ENCODE measurements at regions not wholly inside any gene's neighbourhood (a gene's known extent, or its start where the extent isn't known, plus 50 kb on each side); places are given as distances from the start of the nearest gene placed in this dataset.

- WGBS: 53% methylated on average over 4 of the region's 4 CpGs
- H3K9me3 ChIP-seq (ENCODE audit: control insufficient read depth in 2 of 2, insufficient read depth in 1 of 2, low read length in 1 of 2): no peaks in the 10 kb centered on the region
- no peaks in the 10 kb centered on the region for H3K36me3 ChIP-seq (ENCODE audit: control insufficient read depth in 2 of 2, insufficient read depth in 2 of 2, low read length in 1 of 2)
- no peak overlapping the region for H3K27ac ChIP-seq (ENCODE audit: low read depth in 1 of 2, low read length in 1 of 2)
- no peaks in the 10 kb centered on the region for H3K4me1 ChIP-seq (ENCODE audit: control insufficient read depth in 2 of 2, insufficient read depth in 2 of 2, low read length in 2 of 2)
- no peak for DNase-seq (ENCODE audit: low read depth in 6 of 9, low spot score in 9 of 9)
- H3K27me3 ChIP-seq (ENCODE audit: control insufficient read depth in 2 of 2, insufficient read depth in 1 of 2, low read length in 1 of 2): no peaks in the 10 kb centered on the region
- no peak overlapping the region for H3K4me3 ChIP-seq (ENCODE audit: low read length in 2 of 2)
These were observed 286.5 kb upstream of the SORCS1 start for GRCh38 chr10:107451047-107451446.

- no peaks in the 10 kb centered on the region for H3K27me3 ChIP-seq (ENCODE audit: control insufficient read depth in 2 of 2, insufficient read depth in 1 of 2, low read length in 1 of 2)
- WGBS: 94% methylated on average over 5 of the region's 5 CpGs
- H3K4me1 ChIP-seq (ENCODE audit: control insufficient read depth in 2 of 2, insufficient read depth in 2 of 2, low read length in 2 of 2): no peaks in the 10 kb centered on the region
- no peak for DNase-seq (ENCODE audit: low read depth in 6 of 9, low spot score in 9 of 9)
- no peak overlapping the region for H3K4me3 ChIP-seq (ENCODE audit: low read length in 2 of 2)
- no peak overlapping the region for H3K27ac ChIP-seq (ENCODE audit: low read depth in 1 of 2, low read length in 1 of 2)
- no peaks in the 10 kb centered on the region for H3K36me3 ChIP-seq (ENCODE audit: control insufficient read depth in 2 of 2, insufficient read depth in 2 of 2, low read length in 1 of 2)
- no peaks in the 10 kb centered on the region for H3K9me3 ChIP-seq (ENCODE audit: control insufficient read depth in 2 of 2, insufficient read depth in 1 of 2, low read length in 1 of 2)
These were observed 285.6 kb upstream of the SORCS1 start for GRCh38 chr10:107450056-107450455.

GRCh38 chr10:107444443-107444842 is 279.9 kb upstream of the SORCS1 start:
- Histone ChIP-seq H3K36me3 (ENCODE audit: control insufficient read depth in 2 of 2, insufficient read depth in 2 of 2, low read length in 1 of 2) (no peaks in the 10 kb centered on the region), H3K27ac (ENCODE audit: low read depth in 1 of 2, low read length in 1 of 2) (no peak overlapping the region), H3K4me1 (ENCODE audit: control insufficient read depth in 2 of 2, insufficient read depth in 2 of 2, low read length in 2 of 2) (no peaks in the 10 kb centered on the region), H3K9me3 (ENCODE audit: control insufficient read depth in 2 of 2, insufficient read depth in 1 of 2, low read length in 1 of 2) (no peaks in the 10 kb centered on the region), H3K27me3 (ENCODE audit: control insufficient read depth in 2 of 2, insufficient read depth in 1 of 2, low read length in 1 of 2) (no peaks in the 10 kb centered on the region), H3K4me3 (ENCODE audit: low read length in 2 of 2) (no peak overlapping the region)
- 85% methylated on average over 3 of the region's 3 CpGs for WGBS
- no peak for DNase-seq (ENCODE audit: low read depth in 6 of 9, low spot score in 9 of 9)

GRCh38 chr10:107443813-107444212 is 279.3 kb upstream of the SORCS1 start:
- H3K9me3 ChIP-seq (ENCODE audit: control insufficient read depth in 2 of 2, insufficient read depth in 1 of 2, low read length in 1 of 2): no peaks in the 10 kb centered on the region
- H3K4me1 ChIP-seq (ENCODE audit: control insufficient read depth in 2 of 2, insufficient read depth in 2 of 2, low read length in 2 of 2): no peaks in the 10 kb centered on the region
- no peak overlapping the region for H3K27ac ChIP-seq (ENCODE audit: low read depth in 1 of 2, low read length in 1 of 2)
- no peak overlapping the region for H3K4me3 ChIP-seq (ENCODE audit: low read length in 2 of 2)
- WGBS: 71% methylated on average over 2 of the region's 2 CpGs
- no peaks in the 10 kb centered on the region for H3K27me3 ChIP-seq (ENCODE audit: control insufficient read depth in 2 of 2, insufficient read depth in 1 of 2, low read length in 1 of 2)
- no peaks in the 10 kb centered on the region for H3K36me3 ChIP-seq (ENCODE audit: control insufficient read depth in 2 of 2, insufficient read depth in 2 of 2, low read length in 1 of 2)
- no peak for DNase-seq (ENCODE audit: low read depth in 6 of 9, low spot score in 9 of 9)

GRCh38 chr10:107443326-107443725 is 278.8 kb upstream of the SORCS1 start:
- Histone ChIP-seq H3K36me3 (ENCODE audit: control insufficient read depth in 2 of 2, insufficient read depth in 2 of 2, low read length in 1 of 2) (no peaks in the 10 kb centered on the region), H3K27me3 (ENCODE audit: control insufficient read depth in 2 of 2, insufficient read depth in 1 of 2, low read length in 1 of 2) (no peaks in the 10 kb centered on the region), H3K4me3 (ENCODE audit: low read length in 2 of 2) (no peak overlapping the region), H3K9me3 (ENCODE audit: control insufficient read depth in 2 of 2, insufficient read depth in 1 of 2, low read length in 1 of 2) (no peaks in the 10 kb centered on the region), H3K27ac (ENCODE audit: low read depth in 1 of 2, low read length in 1 of 2) (no peak overlapping the region), H3K4me1 (ENCODE audit: control insufficient read depth in 2 of 2, insufficient read depth in 2 of 2, low read length in 2 of 2) (no peaks in the 10 kb centered on the region)
- WGBS: 0% methylated on average over 1 of the region's 1 CpG
- DNase-seq (ENCODE audit: low read depth in 6 of 9, low spot score in 9 of 9): no peak

GRCh38 chr10:107442035-107442505 is 277.6 kb upstream of the SORCS1 start:
- Histone ChIP-seq H3K9me3 (ENCODE audit: control insufficient read depth in 2 of 2, insufficient read depth in 1 of 2, low read length in 1 of 2) (no peaks in the 10 kb centered on the region), H3K36me3 (ENCODE audit: control insufficient read depth in 2 of 2, insufficient read depth in 2 of 2, low read length in 1 of 2) (no peaks in the 10 kb centered on the region), H3K27ac (ENCODE audit: low read depth in 1 of 2, low read length in 1 of 2) (no peak overlapping the region), H3K4me3 (ENCODE audit: low read length in 2 of 2) (no peak overlapping the region), H3K4me1 (ENCODE audit: control insufficient read depth in 2 of 2, insufficient read depth in 2 of 2, low read length in 2 of 2) (no peaks in the 10 kb centered on the region), H3K27me3 (ENCODE audit: control insufficient read depth in 2 of 2, insufficient read depth in 1 of 2, low read length in 1 of 2) (no peaks in the 10 kb centered on the region)
- DNase-seq (ENCODE audit: low read depth in 6 of 9, low spot score in 9 of 9): no peak
- 82% methylated on average over 5 of the region's 5 CpGs for whole genome bisulfite sequencing

GRCh38 chr10:107440741-107441140 is 276.2 kb upstream of the SORCS1 start:
- H3K9me3 ChIP-seq (ENCODE audit: control insufficient read depth in 2 of 2, insufficient read depth in 1 of 2, low read length in 1 of 2): no peaks in the 10 kb centered on the region
- H3K27me3 ChIP-seq (ENCODE audit: control insufficient read depth in 2 of 2, insufficient read depth in 1 of 2, low read length in 1 of 2): no peaks in the 10 kb centered on the region
- WGBS: 98% methylated on average over 5 of the region's 5 CpGs
- H3K27ac ChIP-seq (ENCODE audit: low read depth in 1 of 2, low read length in 1 of 2): no peak overlapping the region
- no peaks in the 10 kb centered on the region for H3K36me3 ChIP-seq (ENCODE audit: control insufficient read depth in 2 of 2, insufficient read depth in 2 of 2, low read length in 1 of 2)
- no peak for DNase-seq (ENCODE audit: low read depth in 6 of 9, low spot score in 9 of 9)
- no peak overlapping the region for H3K4me3 ChIP-seq (ENCODE audit: low read length in 2 of 2)
- H3K4me1 ChIP-seq (ENCODE audit: control insufficient read depth in 2 of 2, insufficient read depth in 2 of 2, low read length in 2 of 2): no peaks in the 10 kb centered on the region

- Histone ChIP-seq H3K4me3 (ENCODE audit: low read length in 2 of 2) (no peak overlapping the region), H3K4me1 (ENCODE audit: control insufficient read depth in 2 of 2, insufficient read depth in 2 of 2, low read length in 2 of 2) (no peaks in the 10 kb centered on the region), H3K27ac (ENCODE audit: low read depth in 1 of 2, low read length in 1 of 2) (no peak overlapping the region), H3K9me3 (ENCODE audit: control insufficient read depth in 2 of 2, insufficient read depth in 1 of 2, low read length in 1 of 2) (no peaks in the 10 kb centered on the region), H3K36me3 (ENCODE audit: control insufficient read depth in 2 of 2, insufficient read depth in 2 of 2, low read length in 1 of 2) (no peaks in the 10 kb centered on the region), H3K27me3 (ENCODE audit: control insufficient read depth in 2 of 2, insufficient read depth in 1 of 2, low read length in 1 of 2) (no peaks in the 10 kb centered on the region)
- no peak for DNase-seq (ENCODE audit: low read depth in 6 of 9, low spot score in 9 of 9)
- WGBS: 89% methylated on average over 2 of the region's 2 CpGs
These were observed 273.4 kb upstream of the SORCS1 start for GRCh38 chr10:107437921-107438320.

GRCh38 chr10:107436568-107436967 is 272.1 kb upstream of the SORCS1 start:
- Histone ChIP-seq H3K4me3 (ENCODE audit: low read length in 2 of 2) (no peak overlapping the region), H3K4me1 (ENCODE audit: control insufficient read depth in 2 of 2, insufficient read depth in 2 of 2, low read length in 2 of 2) (no peaks in the 10 kb centered on the region), H3K9me3 (ENCODE audit: control insufficient read depth in 2 of 2, insufficient read depth in 1 of 2, low read length in 1 of 2) (no peaks in the 10 kb centered on the region), H3K27me3 (ENCODE audit: control insufficient read depth in 2 of 2, insufficient read depth in 1 of 2, low read length in 1 of 2) (no peaks in the 10 kb centered on the region), H3K36me3 (ENCODE audit: control insufficient read depth in 2 of 2, insufficient read depth in 2 of 2, low read length in 1 of 2) (no peaks in the 10 kb centered on the region), H3K27ac (ENCODE audit: low read depth in 1 of 2, low read length in 1 of 2) (no peak overlapping the region)
- 93% methylated on average over 1 of the region's 1 CpG for WGBS
- DNase-seq (ENCODE audit: low read depth in 6 of 9, low spot score in 9 of 9): no peak

- no peaks in the 10 kb centered on the region for H3K9me3 ChIP-seq (ENCODE audit: control insufficient read depth in 2 of 2, insufficient read depth in 1 of 2, low read length in 1 of 2)
- no peaks in the 10 kb centered on the region for H3K4me1 ChIP-seq (ENCODE audit: control insufficient read depth in 2 of 2, insufficient read depth in 2 of 2, low read length in 2 of 2)
- H3K27me3 ChIP-seq (ENCODE audit: control insufficient read depth in 2 of 2, insufficient read depth in 1 of 2, low read length in 1 of 2): no peaks in the 10 kb centered on the region
- no peak overlapping the region for H3K4me3 ChIP-seq (ENCODE audit: low read length in 2 of 2)
- 94% methylated on average over 5 of the region's 5 CpGs for WGBS
- H3K36me3 ChIP-seq (ENCODE audit: control insufficient read depth in 2 of 2, insufficient read depth in 2 of 2, low read length in 1 of 2): no peaks in the 10 kb centered on the region
- DNase-seq (ENCODE audit: low read depth in 6 of 9, low spot score in 9 of 9): no peak
- H3K27ac ChIP-seq (ENCODE audit: low read depth in 1 of 2, low read length in 1 of 2): no peak overlapping the region
These were observed 270.3 kb upstream of the SORCS1 start for GRCh38 chr10:107434854-107435253.
